ENCODE measurements at regions not wholly inside any gene's neighbourhood (a gene's known extent, or its start where the extent isn't known, plus 50 kb on each side); places are given as distances from the start of the nearest gene placed in this dataset.

GRCh38 chrX:14290335-14290734 is 239.0 kb upstream of the GLRA2 start:
- Histone ChIP-seq H3K4me3 (no peak overlapping the region), H3K27ac (no peak overlapping the region), H3K27me3 (no peaks in the 10 kb centered on the region), H3K4me1 (no peaks in the 10 kb centered on the region), H3K36me3 (replicated peaks in 1 of 2; ENCODE audit: insufficient read depth in 1 of 2, low read depth in 2 of 2) (no peaks in the 10 kb centered on the region), H3K9me3 (no peaks in the 10 kb centered on the region)
- intact Hi-C loops (cut with DNase I), result no loop called here
- 72 to 89% methylated on average over 2 of the region's 2 CpGs for WGBS, 2 donors
- TF ChIP-seq POLR2A (IDR thresholded peaks at IDR 0.05), result no peak
- no peak for TF ChIP-seq CTCF (IDR thresholded peaks at IDR 0.05)
- no peak for ATAC-seq
- DNase-seq, result no peak

GRCh38 chrX:14274691-14275090 is 245.0 kb upstream of the GEMIN8 start:
- Histone ChIP-seq H3K36me3 (replicated peaks in 1 of 2; ENCODE audit: insufficient read depth in 1 of 2, low read depth in 2 of 2) (no peaks in the 10 kb centered on the region), H3K4me1 (no peaks in the 10 kb centered on the region), H3K4me3 (no peak overlapping the region), H3K27ac (no peak overlapping the region), H3K9me3 (no peaks in the 10 kb centered on the region), H3K27me3 (no peaks in the 10 kb centered on the region)
- 36 to 50% methylated on average over 1 of the region's 1 CpG for WGBS, 2 donors
- DNase-seq (no peak), ATAC-seq (no peak)
- intact Hi-C loops (cut with DNase I), result no loop called here
- no peak for TF ChIP-seq CTCF (IDR thresholded peaks at IDR 0.05)
- TF ChIP-seq POLR2A (IDR thresholded peaks at IDR 0.05), result no peak

- no peak for DNase-seq
- Histone ChIP-seq H3K9me3 (no peaks in the 10 kb centered on the region), H3K4me1 (no peaks in the 10 kb centered on the region), H3K36me3 (replicated peaks in 1 of 2; ENCODE audit: insufficient read depth in 1 of 2, low read depth in 2 of 2) (no peaks in the 10 kb centered on the region), H3K27ac (no peak overlapping the region), H3K4me3 (no peak overlapping the region), H3K27me3 (no peaks in the 10 kb centered on the region)
- intact Hi-C loops (cut with DNase I), result no loop called here
- no peak for ATAC-seq
- TF ChIP-seq POLR2A (IDR thresholded peaks at IDR 0.05), result no peak
- no peak for TF ChIP-seq CTCF (IDR thresholded peaks at IDR 0.05)
Observed at GRCh38 chrX:14267216-14267615, 237.5 kb upstream of the GEMIN8 start.

GRCh38 chrX:14266705-14267104 is 237.0 kb upstream of the GEMIN8 start:
- H3K27ac ChIP-seq, result no peak overlapping the region
- DNase-seq (no peak), ATAC-seq (no peak)
- no peaks in the 10 kb centered on the region for H3K4me1 ChIP-seq
- H3K27me3 ChIP-seq, result no peaks in the 10 kb centered on the region
- no peak overlapping the region for H3K4me3 ChIP-seq
- H3K9me3 ChIP-seq, result no peaks in the 10 kb centered on the region
- intact Hi-C loops (cut with DNase I), result no loop called here
- 45 to 56% methylated on average over 1 of the region's 1 CpG for WGBS, 2 donors
- TF ChIP-seq POLR2A (IDR thresholded peaks at IDR 0.05) (no peak), CTCF (IDR thresholded peaks at IDR 0.05) (no peak)
- no peaks in the 10 kb centered on the region for H3K36me3 ChIP-seq (replicated peaks in 1 of 2; ENCODE audit: insufficient read depth in 1 of 2, low read depth in 2 of 2)

- ATAC-seq (no peak), DNase-seq (no peak)
- Histone ChIP-seq H3K36me3 (replicated peaks in 1 of 2; ENCODE audit: insufficient read depth in 1 of 2, low read depth in 2 of 2) (no peaks in the 10 kb centered on the region), H3K9me3 (no peaks in the 10 kb centered on the region), H3K4me1 (no peaks in the 10 kb centered on the region), H3K27me3 (no peaks in the 10 kb centered on the region), H3K27ac (no peak overlapping the region), H3K4me3 (no peak overlapping the region)
- intact Hi-C loops (cut with DNase I), result no loop called here
- WGBS, 2 donors, result 24 to 57% methylated on average over 26 to 33 of the region's 33 CpGs
- TF ChIP-seq POLR2A (IDR thresholded peaks at IDR 0.05) (no peak), CTCF (IDR thresholded peaks at IDR 0.05) (no peak)
Observed at GRCh38 chrX:14243823-14244222, 214.1 kb upstream of the GEMIN8 start.

Data from body of pancreas (tissue), 4 donors.